ENCODE measurements at regions not wholly inside any gene's neighbourhood (a gene's known extent, or its start where the extent isn't known, plus 50 kb on each side); places are given as distances from the start of the nearest gene placed in this dataset.

- TF ChIP-seq CTCF (IDR thresholded peaks at IDR 0.05; ENCODE audit: insufficient read depth, low read length, poor library complexity, severe bottlenecking) = no peak
- H3K4me3 ChIP-seq (replicated peaks; ENCODE audit: low read depth, low read length) = no peak overlapping the region
- H3K36me3 ChIP-seq (ENCODE audit: control insufficient read depth, insufficient read depth, low read length) = no peaks in the 10 kb centered on the region
- H3K27me3 ChIP-seq (replicated peaks; ENCODE audit: control insufficient read depth, insufficient read depth, low read length) = no peaks in the 10 kb centered on the region
- DNase-seq (ENCODE audit: extremely low read depth, insufficient read length) = no peak
Measured at GRCh38 chr3:23096041-23096440, 107.1 kb upstream of the UBE2E2 start.

GRCh38 chr3:23099021-23099420, 104.1 kb upstream of the UBE2E2 start:
- no peak for DNase-seq (ENCODE audit: extremely low read depth, insufficient read length)
- no peaks in the 10 kb centered on the region for H3K27me3 ChIP-seq (replicated peaks; ENCODE audit: control insufficient read depth, insufficient read depth, low read length)

DNA sequence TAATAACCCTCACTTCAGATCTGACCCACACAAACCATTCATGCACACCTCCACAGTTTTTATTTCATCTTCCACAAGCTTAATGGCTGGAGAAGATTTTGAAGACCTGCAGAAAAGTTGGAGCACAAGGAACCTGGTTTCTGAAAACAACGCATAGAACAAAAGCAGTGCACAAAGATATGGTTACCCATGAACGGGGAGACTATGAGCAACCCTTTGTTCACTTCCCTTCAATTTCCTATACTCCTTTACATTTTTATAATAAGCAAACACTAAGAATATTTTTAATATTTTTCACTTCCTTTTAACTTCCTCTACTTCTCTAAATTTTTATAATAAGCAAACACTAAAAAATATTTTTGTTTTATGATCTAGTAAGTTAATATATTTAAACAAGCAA, 103.5 kb upstream of the UBE2E2 start:
- TF ChIP-seq CTCF (IDR thresholded peaks at IDR 0.05; ENCODE audit: insufficient read depth, low read length, poor library complexity, severe bottlenecking) = no peak
- Histone ChIP-seq H3K4me3 (replicated peaks; ENCODE audit: low read depth, low read length) (no peak overlapping the region), H3K27me3 (replicated peaks; ENCODE audit: control insufficient read depth, insufficient read depth, low read length) (no peaks in the 10 kb centered on the region), H3K36me3 (ENCODE audit: control insufficient read depth, insufficient read depth, low read length) (no peaks in the 10 kb centered on the region)
- DNase-seq (ENCODE audit: extremely low read depth, insufficient read length) = no peak

More at GRCh38 chr3:23099021-23099420, 104.1 kb upstream of the UBE2E2 start:
- H3K4me3 ChIP-seq (replicated peaks; ENCODE audit: low read depth, low read length) = no peak overlapping the region
- TF ChIP-seq CTCF (IDR thresholded peaks at IDR 0.05; ENCODE audit: insufficient read depth, low read length, poor library complexity, severe bottlenecking) = no peak
- no peaks in the 10 kb centered on the region for H3K36me3 ChIP-seq (ENCODE audit: control insufficient read depth, insufficient read depth, low read length)

DNA sequence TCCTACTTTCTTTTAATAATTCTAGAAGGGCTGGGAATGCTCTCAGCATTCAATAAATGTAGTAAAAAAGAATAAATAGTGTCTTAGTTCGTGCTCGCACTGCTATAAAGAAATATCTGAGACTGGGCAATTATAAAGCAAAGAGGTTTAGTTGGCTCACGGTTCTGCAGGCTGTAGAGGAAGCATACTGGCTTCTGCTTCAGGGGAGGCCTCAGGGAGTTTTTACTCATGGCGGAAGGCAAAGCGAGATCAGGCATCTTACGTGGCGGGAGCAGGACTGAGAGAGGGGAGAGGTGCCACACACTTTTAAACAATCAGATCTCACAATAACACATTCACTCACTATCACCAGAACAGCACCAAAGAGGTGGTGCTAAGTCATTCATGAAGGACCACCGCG, 103.0 kb upstream of the UBE2E2 start:
- no peak for TF ChIP-seq CTCF (IDR thresholded peaks at IDR 0.05; ENCODE audit: insufficient read depth, low read length, poor library complexity, severe bottlenecking)
- H3K36me3 ChIP-seq (ENCODE audit: control insufficient read depth, insufficient read depth, low read length) = no peaks in the 10 kb centered on the region
- DNase-seq (ENCODE audit: extremely low read depth, insufficient read length) = no peak
- H3K27me3 ChIP-seq (replicated peaks; ENCODE audit: control insufficient read depth, insufficient read depth, low read length) = no peaks in the 10 kb centered on the region
- no peak overlapping the region for H3K4me3 ChIP-seq (replicated peaks; ENCODE audit: low read depth, low read length)

- Histone ChIP-seq H3K4me3 (replicated peaks; ENCODE audit: low read depth, low read length) (no peak overlapping the region), H3K36me3 (ENCODE audit: control insufficient read depth, insufficient read depth, low read length) (no peaks in the 10 kb centered on the region), H3K27me3 (replicated peaks; ENCODE audit: control insufficient read depth, insufficient read depth, low read length) (no peaks in the 10 kb centered on the region)
- no peak for TF ChIP-seq CTCF (IDR thresholded peaks at IDR 0.05; ENCODE audit: insufficient read depth, low read length, poor library complexity, severe bottlenecking)
- DNase-seq (ENCODE audit: extremely low read depth, insufficient read length) = no peak
Measured at GRCh38 chr3:23103764-23104163, 99.4 kb upstream of the UBE2E2 start.

GRCh38 chr3:23105048-23105447, 98.1 kb upstream of the UBE2E2 start:
- TF ChIP-seq CTCF (IDR thresholded peaks at IDR 0.05; ENCODE audit: insufficient read depth, low read length, poor library complexity, severe bottlenecking) = no peak
- no peak for DNase-seq (ENCODE audit: extremely low read depth, insufficient read length)
- H3K27me3 ChIP-seq (replicated peaks; ENCODE audit: control insufficient read depth, insufficient read depth, low read length) = no peaks in the 10 kb centered on the region
- no peaks in the 10 kb centered on the region for H3K36me3 ChIP-seq (ENCODE audit: control insufficient read depth, insufficient read depth, low read length)
- no peak overlapping the region for H3K4me3 ChIP-seq (replicated peaks; ENCODE audit: low read depth, low read length)
